CD4-positive, alpha-beta T cell treated with Interleukin-2 at 100 ng/mL for 4 hours (primary cell): ENCODE measurements at regions not wholly inside any gene's neighbourhood (a gene's known extent, or its start where the extent isn't known, plus 50 kb on each side); places are given as distances from the start of the nearest gene placed in this dataset.
"Not testable (repeated sequence)": the region's sequence is repeated elsewhere in the genome, so short reads cannot be mapped to it uniquely, and the experiment has no call there.

Source experiments
- DNase-seq: peaks from one replicate; pipeline ENCODE4 v3.0.0-alpha.2; 2020; ENCODE audit warnings: low spot score

DNA sequence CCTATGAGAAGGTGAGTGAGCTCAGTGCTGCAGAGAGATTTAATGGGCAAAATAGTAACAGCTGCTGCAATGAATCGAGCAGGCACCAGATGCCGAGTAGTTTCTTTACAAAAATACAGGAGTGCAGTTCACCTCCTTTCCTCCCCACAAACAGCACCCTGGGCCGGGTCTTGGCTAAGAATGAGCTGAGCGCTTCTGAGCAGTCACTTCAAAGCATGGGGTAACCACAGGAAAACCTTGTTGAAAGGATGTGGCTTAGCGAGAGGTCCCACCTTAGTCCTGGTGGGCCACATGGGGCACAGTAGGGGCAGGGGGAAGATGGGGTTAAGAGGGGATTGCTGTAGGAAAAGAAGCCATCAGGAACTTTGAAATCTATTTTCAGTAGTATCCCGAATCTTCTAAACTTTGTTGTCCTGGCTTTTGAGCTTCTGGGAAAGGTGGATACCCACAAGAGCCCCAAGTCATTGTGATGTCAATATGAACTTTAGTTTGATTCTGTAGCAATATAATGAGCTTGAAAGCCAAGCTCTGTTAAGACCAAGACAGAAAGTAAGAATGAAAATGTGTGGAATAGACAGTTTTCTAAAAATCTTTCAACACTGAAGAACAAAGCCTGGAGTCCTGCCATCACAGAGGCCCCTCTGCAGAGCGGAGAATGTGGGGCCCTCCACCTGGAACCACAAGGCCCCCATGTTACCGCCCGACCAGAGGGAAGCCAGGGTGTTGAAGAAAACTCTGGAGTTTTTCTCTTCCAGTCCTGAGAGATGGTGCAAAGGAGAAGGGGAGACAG, 101.0 kb upstream of the ZNF236 start:
- DNase-seq = peak; percentile 68

DNA sequence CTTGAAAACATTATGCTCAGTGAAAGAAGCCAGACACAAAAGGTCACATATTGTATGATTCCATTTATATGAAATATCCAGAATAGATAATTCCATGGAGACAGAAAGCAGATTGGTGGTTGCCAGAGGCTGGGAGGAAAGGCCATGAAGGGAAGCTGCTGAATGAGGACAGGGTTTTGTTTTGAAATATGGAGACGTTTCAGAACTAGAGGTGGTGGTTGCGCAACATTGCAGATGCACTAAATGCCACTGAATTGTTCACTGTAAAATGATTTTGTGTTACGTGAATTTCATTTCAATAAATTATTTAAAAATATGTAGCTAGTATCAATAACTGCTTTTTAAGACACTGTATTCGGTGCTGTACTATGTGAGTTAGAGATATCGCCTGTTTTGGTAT, 101.7 kb upstream of the ZNF236 start:
- no peak for DNase-seq

DNA sequence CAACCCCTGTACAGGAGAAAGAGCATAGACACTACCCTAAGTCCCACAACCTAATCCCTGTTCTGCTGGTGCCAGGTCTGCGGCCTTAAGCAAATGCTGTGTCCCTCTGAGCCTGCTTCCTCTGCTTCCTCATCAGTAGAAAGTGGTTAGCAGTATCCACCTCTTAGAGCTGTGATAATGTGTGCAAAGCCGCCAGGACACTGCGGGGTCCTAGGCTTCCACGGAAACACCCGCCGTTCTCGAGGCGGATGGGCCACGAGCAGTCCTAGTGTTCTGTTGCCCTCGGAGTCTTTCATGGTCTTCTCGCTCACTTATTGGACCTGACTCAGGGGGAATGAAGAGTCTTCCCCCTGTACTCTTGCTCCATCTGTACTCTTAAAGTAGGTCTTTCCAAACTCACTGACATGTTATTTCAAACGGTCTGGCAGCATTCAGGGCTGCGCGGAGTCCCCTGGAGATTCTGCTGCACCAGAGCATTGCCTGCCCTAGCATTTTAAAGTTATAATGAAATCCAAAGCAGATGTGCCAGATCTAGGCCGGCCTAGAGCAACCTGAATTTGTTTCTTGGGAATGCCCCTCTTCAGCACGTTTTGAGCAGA, 107.2 kb upstream of the ZNF236 start:
- DNase-seq = no peak

DNA sequence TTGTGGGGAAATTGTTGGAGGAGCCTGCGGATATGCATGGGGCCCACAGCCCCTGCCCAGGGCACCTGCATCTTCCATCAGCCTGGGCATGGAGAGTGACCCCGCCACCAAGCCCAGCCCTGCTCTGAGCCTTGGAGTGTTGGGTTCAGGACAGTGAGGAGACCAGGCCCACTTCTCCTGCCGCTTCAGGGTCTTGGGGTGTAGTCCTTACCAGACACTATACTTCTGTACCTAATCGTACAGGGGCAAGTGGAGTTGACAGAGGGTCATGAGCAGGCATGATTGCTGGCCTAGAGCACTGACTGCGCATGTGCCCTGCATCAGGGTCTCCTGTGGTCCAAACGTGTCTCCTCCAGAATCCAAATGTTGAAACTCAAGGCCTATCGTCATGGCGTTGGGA, 108.9 kb upstream of the ZNF236 start:
- DNase-seq = no peak

DNA sequence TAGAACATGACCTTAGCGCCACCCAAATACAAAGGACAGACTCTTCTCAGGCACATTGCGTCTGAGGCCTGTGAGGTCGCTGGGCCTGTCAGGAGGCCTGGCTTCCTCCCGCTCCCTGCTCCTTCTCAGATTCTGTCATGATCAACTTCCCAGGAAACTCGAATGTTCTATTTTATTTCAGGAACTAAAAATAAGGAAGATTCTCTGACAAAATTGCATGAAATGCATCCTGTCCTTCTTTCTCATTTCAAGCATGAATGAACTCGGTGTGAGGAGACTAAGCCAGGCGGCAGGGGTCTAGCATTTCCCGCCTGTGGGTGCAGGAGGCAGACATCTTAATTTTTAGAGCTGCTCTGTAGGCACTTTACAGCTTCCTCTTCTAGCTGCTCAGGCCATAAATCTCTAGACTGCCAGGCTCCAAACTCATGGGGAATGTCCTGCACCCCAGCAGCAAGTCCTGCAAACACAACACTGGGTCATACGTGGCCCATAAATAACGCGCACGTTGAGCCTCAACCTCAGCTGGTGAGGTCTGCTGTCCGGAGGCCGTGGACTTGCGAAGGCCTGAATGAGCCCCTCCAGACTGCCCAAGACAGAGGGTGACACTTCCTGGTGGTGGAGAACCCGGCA, 109.7 kb upstream of the ZNF236 start:
- DNase-seq = no peak

DNA sequence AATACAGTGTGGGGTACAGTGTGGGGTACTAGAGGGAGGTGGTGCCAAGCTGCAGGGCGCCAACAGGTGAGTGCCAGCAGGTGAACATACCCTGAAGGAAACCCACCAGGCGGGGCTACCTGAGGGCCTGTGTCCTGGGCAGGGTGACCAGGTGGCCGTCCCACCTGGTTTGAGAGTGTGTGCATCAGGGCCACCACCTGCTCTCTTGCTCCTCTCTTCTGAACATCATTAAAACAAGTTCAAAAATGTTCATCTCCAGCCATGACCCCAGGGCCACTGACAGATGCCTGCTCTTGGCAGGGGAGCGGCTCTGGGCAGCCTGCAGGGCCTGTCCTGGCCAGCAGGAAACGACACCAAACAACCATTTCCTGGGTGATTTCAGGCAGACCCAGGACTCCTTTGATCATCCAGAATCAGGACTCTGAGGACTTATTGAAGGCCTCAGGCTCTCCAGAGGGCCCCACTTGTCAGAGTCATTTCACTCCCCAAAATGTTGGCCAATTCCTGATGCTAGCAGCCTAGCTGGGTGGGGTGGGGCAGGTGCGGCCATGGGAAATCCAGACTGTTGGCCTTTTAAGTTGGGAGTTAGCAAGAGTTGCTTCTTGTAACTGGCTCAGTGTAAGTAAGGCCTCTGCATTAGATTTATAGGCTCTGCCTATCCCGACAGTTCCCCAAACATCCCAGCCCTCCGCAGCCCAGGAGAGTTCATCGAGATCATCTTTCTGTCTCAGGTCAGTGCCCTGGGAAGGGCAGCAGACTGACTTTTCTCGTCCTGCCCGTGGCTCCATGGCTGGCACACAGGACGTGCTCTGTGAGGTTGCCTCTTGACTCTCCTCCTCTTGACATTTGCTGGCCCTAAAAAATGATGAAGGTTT, 111.5 kb upstream of the ZNF236 start:
- DNase-seq = no peak

DNA sequence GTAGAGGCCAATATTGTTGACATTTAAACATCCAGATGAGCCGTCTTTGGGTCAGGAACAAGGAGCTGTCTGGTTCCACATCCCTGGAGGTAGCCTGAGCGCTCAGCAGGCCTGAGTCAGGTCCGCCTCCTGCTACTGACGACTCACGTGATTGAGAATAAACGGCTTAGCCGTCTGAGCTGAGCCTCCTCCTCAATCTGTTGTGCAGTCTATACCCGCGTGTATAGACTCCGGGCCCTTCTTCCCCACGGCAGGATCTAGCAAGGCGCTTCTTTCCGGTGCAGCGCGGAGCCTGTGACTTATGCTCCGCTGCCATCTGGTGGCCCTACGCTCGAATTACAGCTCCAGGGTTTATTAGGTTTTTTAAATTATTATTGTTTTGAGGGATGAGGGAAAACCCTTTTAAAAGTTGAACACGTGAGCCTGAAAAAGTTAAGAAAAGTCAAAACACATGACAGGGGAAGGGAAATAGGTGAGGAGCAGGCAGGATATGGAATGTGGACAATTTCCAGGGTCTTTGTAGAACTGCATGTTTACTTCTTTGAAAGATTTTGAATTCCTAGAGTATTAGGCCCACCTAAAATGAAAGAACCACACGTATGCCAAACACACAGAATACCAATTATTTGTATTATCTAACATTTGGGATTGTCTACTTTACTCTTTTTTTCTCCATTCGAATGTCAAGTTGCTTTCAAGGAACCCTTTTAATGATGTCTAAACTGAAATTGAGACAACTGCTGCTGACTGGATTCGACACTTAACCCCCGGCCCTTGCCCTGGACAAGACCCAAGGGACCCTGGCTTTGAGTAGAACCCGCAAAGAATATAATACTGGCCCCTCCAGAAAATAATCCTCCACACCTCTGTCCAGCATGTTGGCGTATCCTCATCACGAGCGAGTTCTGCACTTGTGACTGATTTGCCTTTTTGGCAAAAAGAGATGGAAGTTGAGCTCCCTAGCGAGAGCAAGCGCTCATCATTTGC, 112.4 kb upstream of the ZNF236 start:
- DNase-seq = peak; percentile 62

DNA sequence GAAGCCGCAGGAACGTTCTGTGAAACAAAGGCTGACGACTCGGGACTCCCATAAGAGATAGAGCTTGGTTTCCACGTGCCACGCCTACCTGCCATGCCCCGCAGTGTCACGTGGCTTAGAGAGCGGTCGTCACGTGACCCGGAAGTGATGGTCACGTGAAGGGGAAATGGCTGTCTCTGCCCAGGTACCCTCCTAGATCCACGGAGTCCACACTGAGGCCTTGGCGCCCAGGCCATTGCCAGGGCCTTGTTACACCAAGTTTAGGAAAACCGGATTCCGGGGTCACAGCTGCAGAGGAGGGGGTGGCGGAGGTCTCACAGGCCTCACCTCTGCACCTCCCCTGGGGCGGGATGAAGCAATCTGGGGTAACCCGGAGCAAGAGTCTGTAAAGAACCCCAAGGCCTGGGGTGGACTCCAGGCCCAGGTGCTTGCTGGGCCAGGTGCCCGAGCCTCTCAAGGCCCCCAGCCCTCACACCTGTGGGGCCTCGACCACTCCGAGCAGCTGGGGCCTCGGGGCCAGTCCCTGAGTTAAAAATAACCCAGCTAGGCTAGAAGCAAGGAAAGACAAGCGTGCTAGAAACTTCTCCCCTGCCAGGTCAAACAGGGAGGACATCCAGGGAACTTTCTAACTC, 113.5 kb upstream of the ZNF236 start:
- no peak for DNase-seq

DNA sequence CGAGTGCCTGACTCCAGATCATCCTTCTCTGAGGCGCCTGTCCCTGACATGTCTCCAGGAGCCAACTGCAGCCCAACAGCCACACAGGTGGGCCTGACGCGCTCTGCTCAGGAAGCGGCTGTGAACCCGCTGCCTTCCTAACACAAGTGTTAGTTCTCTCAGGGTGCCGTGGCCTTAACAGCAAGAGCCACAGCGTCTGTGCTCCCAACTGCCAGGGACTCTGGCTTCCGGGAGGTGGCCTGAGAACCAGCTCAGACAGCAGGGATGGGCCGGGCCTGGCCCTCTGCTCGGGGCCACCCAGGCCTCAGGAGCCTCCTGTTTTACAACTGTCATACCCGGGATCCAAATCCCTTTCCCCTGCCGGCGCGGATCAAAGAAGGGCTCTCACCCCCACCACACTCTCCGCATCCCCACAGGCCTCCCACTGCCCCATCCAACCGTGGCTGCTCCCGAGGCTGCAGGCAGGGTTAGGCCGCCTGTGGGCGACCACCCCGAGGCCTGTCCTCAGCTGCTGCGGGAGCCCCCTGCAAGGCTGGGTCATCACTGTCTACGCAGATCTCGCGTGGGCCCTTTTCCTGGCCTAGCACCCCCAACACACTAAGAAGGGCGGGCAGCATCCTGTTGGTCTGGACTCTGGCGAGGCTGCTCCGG, 114.2 kb upstream of the ZNF236 start:
- DNase-seq = no peak

DNA sequence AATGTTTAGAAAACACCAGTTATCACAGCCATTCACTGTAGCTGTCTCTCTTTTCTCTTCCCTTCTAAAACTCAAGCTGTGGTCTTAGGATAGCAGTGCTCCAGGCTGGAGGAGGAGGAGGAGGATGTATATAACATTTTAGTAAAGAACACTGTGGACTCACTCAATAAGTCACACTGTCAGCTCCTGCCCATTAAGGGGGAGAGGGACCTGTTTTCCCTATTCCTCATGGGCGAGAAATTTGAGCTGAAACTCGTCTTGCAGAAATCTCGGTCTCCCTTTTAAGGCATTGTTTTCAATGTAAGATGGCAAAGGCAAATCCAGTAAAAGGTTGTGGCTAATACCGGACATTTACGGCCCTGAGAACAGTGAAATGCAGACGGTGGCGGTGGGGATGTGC, 114.8 kb upstream of the ZNF236 start:
- no peak for DNase-seq

DNA sequence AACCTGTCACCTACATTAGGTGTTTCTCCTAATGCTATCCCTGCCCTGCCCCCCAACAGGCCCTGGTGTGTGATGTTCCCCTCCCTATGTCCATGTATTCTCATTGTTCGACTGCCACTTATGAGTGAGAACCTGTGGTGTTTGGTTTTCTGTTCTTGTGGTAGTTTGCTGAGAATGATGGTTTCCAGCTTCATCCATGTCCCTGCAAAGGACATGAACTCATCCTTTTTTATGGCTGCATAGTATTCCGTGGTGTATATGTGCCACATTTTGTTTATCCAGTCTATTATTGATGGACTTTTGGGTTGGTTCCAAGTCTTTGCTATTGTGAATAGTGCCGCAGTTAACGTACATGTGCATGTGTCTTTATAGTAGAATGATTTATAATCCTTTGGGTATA, 117.8 kb upstream of the ZNF236 start:
- DNase-seq = not testable (repeated sequence)

DNA sequence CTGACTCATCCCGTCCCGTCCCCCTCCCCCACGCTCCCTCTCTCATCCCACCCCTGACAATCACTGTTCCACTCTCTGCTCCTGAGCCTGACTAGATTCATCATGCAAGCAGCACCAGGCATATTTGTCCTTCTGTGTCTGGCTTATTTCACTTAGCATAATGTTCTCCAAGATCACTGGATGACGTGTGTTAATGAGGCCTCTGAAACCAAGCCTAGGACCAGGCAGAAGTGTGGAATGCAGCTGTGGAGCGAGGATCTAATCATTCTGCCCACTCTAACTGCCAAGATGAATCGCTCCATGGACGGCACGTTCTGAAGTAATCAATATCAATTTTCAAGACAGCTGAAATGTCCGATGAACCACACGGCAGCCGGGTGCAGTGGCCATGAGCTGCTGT, 122.4 kb upstream of the ZNF236 start:
- no peak for DNase-seq

DNA sequence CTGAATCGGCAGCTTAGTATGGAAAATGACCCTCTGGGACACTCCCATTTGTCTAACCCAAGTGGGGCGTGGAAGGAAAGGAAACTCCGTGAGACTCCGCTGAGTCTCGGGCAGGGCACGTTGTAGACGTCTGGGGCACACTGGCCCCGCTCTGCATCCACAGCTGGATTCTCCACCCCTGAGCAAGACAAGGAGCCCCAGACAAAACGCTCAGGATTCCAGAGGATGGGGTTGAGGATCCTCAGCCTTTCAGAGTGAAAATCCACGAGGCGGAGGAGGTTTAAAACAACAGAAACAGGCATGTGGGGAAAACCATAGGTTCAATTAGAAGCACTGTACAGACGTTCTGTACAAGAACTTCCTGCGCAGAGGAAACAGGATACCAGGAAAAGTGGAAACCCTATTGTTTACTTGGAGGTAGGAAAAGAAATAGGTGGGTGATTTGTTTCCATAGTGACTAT, 124.9 kb upstream of the ZNF236 start:
- no peak for DNase-seq

DNA sequence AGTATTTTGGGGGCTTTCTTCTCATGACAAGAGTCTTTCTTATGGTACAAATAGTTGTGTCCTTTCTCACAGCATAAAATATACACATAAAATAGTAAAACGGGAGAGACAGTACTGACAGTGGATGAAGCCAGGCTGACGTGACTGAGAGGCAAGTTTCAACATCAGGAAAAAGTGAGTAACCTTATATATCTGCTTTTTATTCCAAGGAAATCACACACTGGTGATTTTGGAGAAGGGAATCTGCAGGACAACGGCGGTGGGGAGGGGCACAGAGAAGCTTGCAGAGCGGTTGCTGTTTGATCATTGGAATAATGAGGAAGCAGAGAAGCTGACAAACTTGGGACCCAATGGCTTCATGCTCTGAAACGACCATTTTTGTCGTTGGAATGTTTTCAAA, 130.6 kb upstream of the ZNF236 start:
- DNase-seq = no peak

DNA sequence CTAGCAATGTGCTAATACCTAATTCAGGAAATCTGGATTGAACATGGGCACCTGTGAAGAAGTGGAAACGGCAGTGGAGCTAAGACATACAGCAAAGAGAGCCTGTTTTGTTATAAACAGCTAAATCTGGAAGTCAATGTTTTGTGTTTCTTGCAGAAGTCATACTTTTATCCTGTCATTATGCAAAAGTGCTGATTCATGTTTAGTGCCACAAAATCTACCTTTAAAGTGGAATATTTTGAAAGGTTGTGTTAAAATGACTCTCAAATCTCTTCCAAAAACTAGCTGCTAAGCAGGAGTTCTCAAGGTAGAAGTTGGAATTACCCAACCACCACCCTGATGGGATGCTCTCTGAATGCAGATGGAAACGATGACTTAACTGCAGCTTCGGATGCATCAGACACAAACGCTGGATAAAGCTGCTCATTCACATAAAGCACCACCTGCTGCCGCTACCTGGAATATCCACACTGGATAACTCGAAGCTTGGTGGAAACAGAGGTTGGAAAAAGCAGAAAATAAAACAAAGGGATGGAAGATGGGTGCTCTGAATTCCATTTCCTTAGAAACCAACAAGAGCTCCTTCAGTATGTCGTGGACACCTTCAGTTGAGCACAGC, 132.6 kb upstream of the ZNF236 start:
- DNase-seq = no peak

DNA sequence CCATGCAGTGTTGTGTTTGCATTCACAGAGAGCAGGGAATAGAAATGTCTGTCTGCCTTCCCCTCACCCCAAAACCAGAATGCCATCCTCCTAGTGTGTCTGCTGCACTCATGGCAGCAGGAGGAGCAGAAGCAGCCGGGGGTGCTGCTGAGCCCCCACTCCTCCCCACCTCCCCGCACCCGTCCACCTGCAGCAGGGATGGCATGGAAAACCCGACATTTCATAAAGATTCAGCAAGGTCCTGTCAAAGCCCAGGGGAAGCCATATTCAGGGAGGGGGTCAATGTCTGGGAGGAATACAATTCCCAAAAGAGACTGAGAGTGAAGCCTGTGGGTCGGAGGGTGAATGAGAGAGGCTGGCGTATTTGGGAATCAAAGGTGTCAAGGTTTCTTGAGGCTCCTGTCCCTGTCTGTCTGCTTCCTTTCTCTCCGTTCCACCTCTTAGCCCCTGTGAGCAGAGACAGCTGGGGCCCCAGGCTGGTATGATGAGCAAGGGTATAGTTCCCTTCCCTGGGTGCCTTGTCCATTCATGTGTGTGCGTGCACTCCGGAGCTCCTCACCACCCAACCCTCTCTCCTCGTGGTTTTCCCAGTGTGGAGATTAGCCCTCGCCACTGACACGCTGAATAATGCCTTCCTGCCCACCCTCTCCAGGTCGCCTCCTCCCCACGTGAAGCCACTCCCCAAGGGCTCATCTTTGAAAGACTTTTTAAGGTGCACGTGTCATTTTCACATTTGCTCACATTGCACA, 133.5 kb upstream of the ZNF236 start:
- DNase-seq = no peak

DNA sequence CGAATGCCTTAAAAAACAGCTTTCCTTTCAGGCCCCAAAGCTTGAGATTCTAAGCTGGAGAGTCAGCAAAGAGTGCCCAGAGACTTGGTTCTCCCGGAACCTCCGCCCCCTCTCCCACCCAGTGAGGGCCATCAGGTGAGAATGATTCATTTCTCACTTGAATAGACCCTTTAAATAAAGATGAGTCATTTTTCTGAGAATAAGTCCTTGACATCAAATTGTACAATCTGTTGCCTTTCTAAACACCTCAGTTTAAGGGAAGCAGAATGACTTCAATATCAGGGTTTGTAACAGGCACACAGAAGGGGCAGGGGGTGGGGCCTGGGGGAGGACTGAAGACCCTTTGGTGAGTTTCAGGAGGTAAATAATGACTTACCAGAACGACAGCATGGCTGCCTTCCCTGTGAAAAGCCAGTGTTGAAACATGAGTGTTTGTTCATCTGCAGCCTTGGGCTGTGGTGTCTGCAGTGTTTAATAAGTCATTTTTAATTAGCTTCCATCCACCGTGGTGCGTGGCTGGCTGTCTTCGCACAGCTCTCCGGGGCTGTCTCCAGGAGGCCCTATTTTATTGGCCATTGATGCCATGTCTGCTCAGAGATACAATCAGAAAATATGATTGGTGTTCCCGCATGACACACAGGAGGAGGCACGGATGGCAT, 134.9 kb upstream of the ZNF236 start:
- peak; percentile 36 for DNase-seq

DNA sequence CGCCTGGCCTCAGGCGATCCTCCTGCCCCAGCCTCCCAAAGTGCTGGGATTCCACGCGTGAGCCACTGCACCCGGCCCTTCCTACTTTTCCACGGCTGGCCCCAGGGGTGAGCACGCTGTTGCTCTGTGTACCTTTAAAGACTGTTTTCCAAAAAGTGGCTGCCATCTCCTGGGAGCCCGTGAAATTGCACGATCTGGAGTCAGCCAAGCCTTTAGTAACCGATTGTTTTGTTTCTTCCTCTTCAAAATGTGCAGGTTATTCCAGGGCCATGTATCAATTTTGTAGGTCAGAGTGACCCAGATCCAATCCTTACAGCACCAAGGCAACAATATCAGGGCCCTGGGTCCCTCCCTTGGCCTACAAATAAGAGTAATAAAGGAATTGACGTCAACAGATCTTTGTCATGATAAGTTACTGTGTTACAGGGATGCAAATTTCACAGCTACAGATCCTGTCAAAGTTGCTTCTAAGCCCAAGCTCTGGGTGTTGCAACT, 135.6 kb upstream of the ZNF236 start:
- peak; percentile 11 for DNase-seq
